Transverse colon (tissue), 4 donors: ENCODE measurements at regions not wholly inside any gene's neighbourhood (a gene's known extent, or its start where the extent isn't known, plus 50 kb on each side); places are given as distances from the start of the nearest gene placed in this dataset.

Experiments
- DNase-seq: peaks from one replicate; pipeline ENCODE4 v3.0.0-alpha.2; 2019
- H3K27ac ChIP-seq, 4 donors: fragments of 200-600 bp; sonication (generic); 2 replicates each; pipeline ENCODE4 v1.5.1; 2016 to 2018; ENCODE audit warnings: inconsistent platforms in 4 of 4
- H3K27me3 ChIP-seq: fragments of 200-600 bp; sonication (generic); 2 replicates; pipeline ENCODE4 v1.5.1; 2017; ENCODE audit warnings: inconsistent platforms
- H3K36me3 ChIP-seq, 4 donors: fragments of 200-600 bp; sonication (generic); 2 replicates each; pipeline ENCODE4 v1.5.1; 2017 to 2019; ENCODE audit warnings: inconsistent platforms in 4 of 4
- H3K4me1 ChIP-seq, 4 donors: fragments of 200-600 bp; sonication (generic); 2 replicates each; pipeline ENCODE4 v1.5.1; 2017 to 2020; ENCODE audit warnings: inconsistent platforms in 4 of 4
- H3K4me3 ChIP-seq, 4 donors: fragments of 200-600 bp; sonication (generic); 1 replicate in 1 of 4; 2 replicates in 3 of 4; pipeline versions ENCODE4 v1.5.1 to v1.6.1; 2017 to 2019; ENCODE audit warnings: inconsistent platforms in 4 of 4
- H3K9me3 ChIP-seq, 2 donors: fragments of 200-600 bp; sonication (generic); 2 replicates each; pipeline ENCODE4 v1.5.1; 2017 to 2019; ENCODE audit warnings: inconsistent platforms in 2 of 2
- CTCF ChIP-seq, 5 experiments: fragments of 200-600 bp in 3 of 5; fragments of 450-650 bp in 2 of 5; sonication (generic) in 3 of 5; IDR thresholded peaks; 1 replicate in 2 of 5; 2 replicates in 3 of 5; pipeline ENCODE4 v1.5.1; 2016 to 2017; ENCODE audit warnings: antibody characterized with exemption in 5 of 5, inconsistent platforms in 3 of 5, mild to moderate bottlenecking in 2 of 5, moderate library complexity in 1 of 5
- EP300 ChIP-seq: sonication (generic); formaldehyde crosslinking; IDR thresholded peaks from one replicate; pipeline ENCODE4 v1.6.1; 2017; ENCODE audit warnings: antibody characterized with exemption, low read depth
- POLR2A ChIP-seq: fragments of 450-650 bp; IDR thresholded peaks from one replicate; pipeline ENCODE4 v1.6.1; 2016; ENCODE audit warnings: antibody characterized with exemption, mild to moderate bottlenecking, moderate library complexity
- POLR2AphosphoS5 ChIP-seq, 3 donors: sonication (generic); formaldehyde crosslinking; IDR thresholded peaks; one replicate each; pipeline ENCODE4 v1.6.1; 2016; ENCODE audit warnings: antibody characterized with exemption in 3 of 3
- WGBS, 2 donors: methylation state at CpG; one replicate each; pipeline ENCODE4 v1.1.5; 2018; ENCODE audit warnings: low coverage in 1 of 2; 5-methylcytosine and 5-hydroxymethylcytosine counted together
- in situ Hi-C, 4 donors: fragments of 200-750 bp; cut with MboI; loops; one replicate each; pipeline versions ENCODE4 v1.15.0 to v1.15.1; 2017; ENCODE audit warnings: low sequenced_read_pairs in 3 of 4, low pct_ligation_motif_present in 1 of 4, low pct_unique_long_range_greater_than_20kb in 1 of 4
- intact Hi-C: fragments of 100-400 bp; cut with DNase I; formaldehyde crosslinking; loops from one replicate; pipeline ENCODE4 v1.15.1; 2023; ENCODE audit warnings: low total_unique reads

- intact Hi-C loops (no loop called here), in situ Hi-C loops (no loop called here)
- H3K36me3 ChIP-seq = no peaks in the 10 kb centered on the region
- TF ChIP-seq POLR2AphosphoS5 (IDR thresholded peaks at IDR 0.05) = no peak
- TF ChIP-seq CTCF (IDR thresholded peaks at IDR 0.05) = no peak
- no peak for TF ChIP-seq EP300
- no peak for TF ChIP-seq POLR2A
- H3K4me1 ChIP-seq = no peaks in the 10 kb centered on the region
- no peaks in the 10 kb centered on the region for H3K27me3 ChIP-seq
- WGBS, 2 donors = 29 to 76% methylated on average over 1 to 3 of the region's 3 CpGs
- no peaks in the 10 kb centered on the region for H3K9me3 ChIP-seq
- DNase-seq = no peak
- no peak overlapping the region for H3K27ac ChIP-seq
- no peak overlapping the region for H3K4me3 ChIP-seq
Observed at GRCh38 chr5:158492841-158493242, 606.9 kb downstream of the EBF1 start.

- no peaks in the 10 kb centered on the region for H3K36me3 ChIP-seq
- H3K27me3 ChIP-seq = no peaks in the 10 kb centered on the region
- in situ Hi-C loops (no loop called here), intact Hi-C loops (no loop called here)
- no peaks in the 10 kb centered on the region for H3K9me3 ChIP-seq
- no peak overlapping the region for H3K27ac ChIP-seq
- TF ChIP-seq POLR2A (no peak), POLR2AphosphoS5 (IDR thresholded peaks at IDR 0.05) (no peak), EP300 (no peak), CTCF (IDR thresholded peaks at IDR 0.05) (no peak)
- H3K4me1 ChIP-seq = no peaks in the 10 kb centered on the region
- DNase-seq = no peak
- no peak overlapping the region for H3K4me3 ChIP-seq
Observed at GRCh38 chr5:158492136-158492535, 607.6 kb downstream of the EBF1 start.

- intact Hi-C loops (no loop called here), in situ Hi-C loops (no loop called here)
- Histone ChIP-seq H3K4me1 (peaks cover 0 to 4% (median 0%) of the 10 kb centered on the region in 4 donors), H3K9me3 (no peaks in the 10 kb centered on the region), H3K4me3 (no peak overlapping the region), H3K27me3 (no peaks in the 10 kb centered on the region), H3K36me3 (no peaks in the 10 kb centered on the region), H3K27ac (peak overlapping the region in 1 of 4 donors; percentile 38)
- DNase-seq = no peak
- WGBS, 2 donors = 25 to 38% methylated on average over 1 of the region's 1 CpG
- TF ChIP-seq POLR2A (no peak), CTCF (IDR thresholded peaks at IDR 0.05) (no peak), EP300 (no peak), POLR2AphosphoS5 (IDR thresholded peaks at IDR 0.05) (no peak)
Observed at GRCh38 chr5:158487664-158488063, 612.1 kb downstream of the EBF1 start.

- DNase-seq = no peak
- in situ Hi-C loops = no loop called here
- Histone ChIP-seq H3K4me1 (peaks cover 0 to 4% (median 0%) of the 10 kb centered on the region in 4 donors), H3K9me3 (no peaks in the 10 kb centered on the region), H3K36me3 (no peaks in the 10 kb centered on the region), H3K27me3 (no peaks in the 10 kb centered on the region), H3K27ac (peak overlapping the region in 1 of 4 donors; percentile 52), H3K4me3 (no peak overlapping the region)
- intact Hi-C loops = no loop called here
- 65 to 80% methylated on average over 1 of the region's 1 CpG for WGBS, 2 donors
- TF ChIP-seq POLR2A = no peak
- peak in 1 of 3 donors; percentile 11 for TF ChIP-seq POLR2AphosphoS5 (IDR thresholded peaks at IDR 0.05)
- TF ChIP-seq CTCF (IDR thresholded peaks at IDR 0.05) = no peak
Observed at GRCh38 chr5:158487156-158487555, 612.6 kb downstream of the EBF1 start.
